Non-pigmented ciliary epithelial cell (primary cell): ENCODE measurements at regions not wholly inside any gene's neighbourhood (a gene's known extent, or its start where the extent isn't known, plus 50 kb on each side); places are given as distances from the start of the nearest gene placed in this dataset.
"Not testable (repeated sequence)": the region's sequence is repeated elsewhere in the genome, so short reads cannot be mapped to it uniquely, and the experiment has no call there.

Experiments used
- DNase-seq: peaks from one replicate; pipeline ENCODE4 v3.0.0-alpha.2; 2010; ENCODE audit warnings: low read depth

DNA sequence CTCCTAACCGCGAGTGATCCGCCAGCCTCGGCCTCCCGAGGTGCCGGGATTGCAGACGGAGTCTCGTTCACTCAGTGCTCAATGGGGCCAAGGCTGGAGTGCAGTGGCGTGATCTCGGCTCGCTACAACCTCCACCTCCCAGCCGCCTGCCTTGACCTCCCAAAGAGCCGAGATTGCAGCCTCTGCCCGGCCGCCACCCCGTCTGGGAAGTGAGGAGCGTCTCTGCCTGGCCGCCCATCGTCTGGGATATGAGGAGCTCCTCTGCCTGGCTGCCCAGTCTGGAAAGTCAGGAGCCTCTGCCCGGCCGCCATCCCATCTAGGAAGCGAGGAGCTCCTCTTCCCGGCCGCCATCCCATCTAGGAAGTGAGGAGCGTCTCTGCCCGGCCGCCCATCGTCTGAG is 58.8 kb upstream of the ANKRD30BL start:
- not testable (repeated sequence) for DNase-seq

DNA sequence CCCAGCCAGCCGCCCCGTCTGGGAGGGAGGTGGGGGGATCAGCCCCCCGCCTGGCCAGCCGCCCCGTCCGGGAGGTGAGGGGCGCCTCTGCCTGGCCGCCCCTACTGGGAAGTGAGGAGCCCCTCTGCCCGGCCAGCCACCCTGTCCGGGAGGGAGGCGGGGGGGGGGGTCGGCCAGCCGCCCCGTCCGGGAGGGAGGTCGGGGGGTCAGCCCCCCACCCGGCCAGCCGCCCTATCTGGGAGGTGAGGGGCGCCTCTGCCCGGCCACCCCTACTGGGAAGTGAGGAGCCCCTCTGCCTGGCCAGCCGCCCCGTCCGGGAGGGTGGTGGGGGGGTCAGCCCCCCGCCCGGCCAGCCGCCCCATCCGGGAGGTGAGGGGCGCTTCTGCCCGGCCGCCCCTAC is 60.1 kb upstream of the ANKRD30BL start:
- DNase-seq = not testable (repeated sequence)

DNA sequence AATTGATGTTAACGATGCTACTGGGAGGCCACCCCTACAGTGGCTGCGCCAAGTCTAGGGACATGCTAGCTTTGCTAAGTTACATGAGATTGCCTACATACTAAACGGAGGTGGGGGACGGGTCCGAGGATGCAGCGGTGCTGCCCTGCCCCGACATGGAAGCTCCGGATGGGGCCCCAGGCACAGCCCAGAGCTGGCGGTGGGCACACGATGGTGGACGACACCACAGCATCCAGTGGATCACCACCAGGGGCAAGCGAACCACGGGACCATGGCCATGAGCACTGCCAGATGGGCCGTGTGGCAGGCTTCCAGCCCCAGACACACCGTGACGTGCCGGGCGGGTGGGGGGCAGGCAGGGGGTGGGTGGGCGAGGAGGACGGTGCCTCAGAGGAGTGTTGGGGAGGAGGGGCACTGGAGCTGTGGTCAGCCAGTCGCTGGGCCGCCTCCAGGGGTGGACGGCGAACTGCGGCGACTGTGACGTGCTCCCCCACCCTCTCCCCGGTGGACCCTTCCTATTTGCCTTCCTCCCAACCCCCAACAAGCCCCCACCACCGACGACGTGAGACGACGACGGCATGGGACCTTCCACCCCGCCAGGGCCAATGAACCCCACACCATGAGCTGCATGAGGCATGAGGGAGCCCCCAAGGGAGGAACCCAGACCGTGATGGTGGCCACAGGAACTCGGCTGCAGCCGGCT is 90.6 kb upstream of the ANKRD30BL start:
- no peak for DNase-seq

DNA sequence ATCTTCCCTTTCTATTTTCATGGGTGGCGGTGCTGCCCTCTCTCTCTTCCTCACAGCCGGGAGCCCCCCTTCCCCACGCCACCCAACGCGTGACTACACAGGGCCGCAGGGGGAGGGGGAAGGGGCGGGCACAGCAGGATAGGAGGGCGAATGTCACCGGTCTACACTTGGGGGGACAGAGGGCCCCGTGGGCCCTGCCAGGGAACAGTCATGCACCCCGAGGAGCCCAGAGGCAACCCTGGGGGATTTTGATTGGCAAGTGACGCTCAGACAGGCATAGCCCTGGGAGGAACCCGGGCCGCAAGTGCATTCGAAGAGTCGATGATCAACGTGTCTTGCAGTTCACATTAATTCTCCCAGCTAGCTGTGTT is 91.1 kb upstream of the ANKRD30BL start:
- no peak for DNase-seq

DNA sequence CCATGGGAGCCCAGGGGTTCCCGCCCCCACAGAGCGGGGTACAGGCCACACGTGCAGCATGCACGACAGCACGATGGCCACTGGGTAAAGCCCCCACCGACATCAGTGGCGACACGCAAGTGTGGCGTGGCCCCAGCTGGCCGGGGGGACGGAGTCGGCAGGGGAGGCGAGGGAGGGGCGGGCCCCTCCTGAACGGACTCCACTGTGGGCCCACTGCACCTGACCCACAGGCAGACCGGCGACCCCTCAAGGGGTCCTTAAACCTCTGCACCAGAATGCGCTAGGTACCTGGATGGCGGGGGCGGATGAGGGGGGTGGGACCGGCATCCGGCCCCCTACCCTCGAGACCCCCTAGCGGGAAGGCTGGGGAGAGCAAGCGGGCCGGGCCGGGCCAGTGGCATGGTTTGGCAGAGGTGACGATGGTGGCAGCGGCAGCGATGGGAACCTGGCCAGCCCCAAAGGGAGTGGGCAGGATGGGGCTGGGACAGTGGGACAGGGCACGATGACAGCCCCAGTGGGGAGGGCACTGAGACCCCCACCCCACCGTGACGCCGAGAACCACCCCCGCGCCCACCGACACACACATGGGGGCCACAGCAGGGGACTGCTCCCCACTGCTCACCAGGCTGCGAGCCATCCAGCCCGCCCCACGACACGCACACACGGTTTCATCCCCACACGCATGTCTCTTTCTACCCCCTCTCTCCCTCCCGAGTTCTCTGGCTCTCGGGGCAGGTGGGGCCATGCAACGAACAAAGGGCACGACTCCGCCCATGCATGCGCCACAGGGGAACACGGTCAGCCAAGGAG is 91.9 kb upstream of the ANKRD30BL start:
- DNase-seq = no peak

DNA sequence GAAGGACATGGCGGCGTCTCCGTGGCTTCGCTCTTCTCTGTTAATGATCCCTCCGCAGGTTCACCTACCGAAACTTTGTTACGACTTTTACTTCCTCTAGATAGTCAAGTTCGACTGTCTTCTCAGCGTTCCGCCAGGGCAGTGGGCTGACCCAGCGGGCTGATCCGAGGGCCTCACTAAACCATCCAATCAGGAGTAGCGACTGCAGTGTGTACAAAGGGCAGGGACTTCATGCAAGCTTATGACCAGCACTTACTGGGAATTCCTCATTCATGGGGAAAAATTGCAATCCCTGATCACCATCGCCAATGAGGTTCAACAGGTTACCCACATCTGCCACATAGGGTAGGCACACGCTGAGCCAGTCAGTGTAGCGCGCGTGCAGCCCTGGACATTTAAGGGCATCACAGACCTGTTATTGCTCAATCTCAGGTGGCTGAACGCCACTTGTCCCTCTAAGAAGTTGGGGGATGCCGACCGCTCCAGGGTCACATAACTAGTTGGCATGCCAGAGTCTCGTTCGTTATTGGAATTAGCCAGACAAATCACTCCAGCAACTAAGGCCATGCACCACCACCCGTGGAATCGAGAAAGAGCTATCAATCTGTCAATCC is 92.7 kb upstream of the ANKRD30BL start:
- DNase-seq = not testable (repeated sequence)

DNA sequence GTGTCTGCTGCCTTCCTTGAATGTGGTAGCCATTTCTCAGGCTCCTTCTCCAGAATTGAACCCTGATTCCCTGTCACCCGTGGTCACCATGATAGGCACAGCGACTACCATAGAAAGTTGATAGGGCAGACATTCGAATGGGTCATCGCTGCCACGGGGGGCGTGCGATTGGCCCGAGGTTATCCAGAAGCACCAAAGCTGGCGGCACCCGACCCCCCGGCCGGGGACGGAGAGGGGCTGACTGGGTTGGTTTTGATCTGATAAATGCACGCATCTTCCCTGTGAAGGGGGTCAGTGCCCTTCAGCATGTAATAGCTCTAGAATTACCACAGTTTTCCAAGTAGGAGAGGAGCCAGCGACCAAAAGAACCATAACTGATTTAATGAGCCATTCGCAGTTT is 94.0 kb upstream of the ANKRD30BL start:
- no peak for DNase-seq

DNA sequence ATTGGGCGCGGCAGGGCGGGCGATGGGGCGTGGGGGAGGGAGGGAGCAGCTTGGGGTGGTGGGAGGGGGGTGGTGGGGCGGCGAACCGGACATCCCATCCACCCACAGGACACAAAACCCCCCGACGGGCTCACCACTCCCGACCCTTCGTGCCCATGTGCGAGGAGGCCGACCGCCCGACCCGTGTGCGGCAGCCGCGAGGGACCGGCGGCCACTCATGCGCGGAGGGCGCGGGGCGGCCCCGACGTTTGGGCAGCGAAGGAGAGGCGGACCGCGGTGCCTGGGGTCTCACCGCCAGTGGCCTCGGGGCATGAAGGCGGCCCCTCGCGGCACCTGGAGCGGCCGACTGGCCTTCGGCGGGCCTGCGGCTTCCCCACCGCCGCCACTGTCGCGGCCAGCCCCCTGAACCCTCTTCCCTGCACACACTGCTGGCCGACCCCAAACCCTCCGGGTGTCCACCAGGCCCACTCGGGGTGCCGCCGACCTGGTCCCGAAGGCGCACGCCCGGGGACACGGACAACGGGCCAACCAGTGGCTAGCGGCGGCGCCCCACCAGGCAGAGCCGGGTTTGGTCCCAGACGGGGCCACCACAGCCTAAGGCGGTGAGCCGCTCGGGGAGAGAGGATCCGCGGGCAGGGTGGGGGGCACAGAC is 94.6 kb upstream of the ANKRD30BL start:
- DNase-seq = no peak

DNA sequence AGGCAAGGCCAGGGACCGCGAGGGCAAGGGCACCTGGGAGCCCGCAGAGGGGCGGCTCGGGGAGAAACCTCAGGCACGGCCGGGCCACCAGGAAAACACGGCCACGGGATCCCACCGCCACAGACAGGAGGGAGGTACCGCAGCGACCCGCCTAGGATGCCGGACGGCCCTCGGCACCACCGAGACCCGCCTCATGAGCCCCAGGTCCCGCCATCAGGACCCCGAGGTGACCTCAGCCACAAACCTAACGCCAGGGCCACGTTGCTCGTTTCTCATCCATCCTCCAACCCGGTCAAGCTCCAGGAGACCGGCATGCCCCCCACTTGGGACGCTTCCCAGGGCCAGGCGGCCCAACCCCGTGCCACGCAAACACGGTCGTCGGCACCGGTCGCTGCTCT is 95.2 kb upstream of the ANKRD30BL start:
- DNase-seq = not testable (repeated sequence)

DNA sequence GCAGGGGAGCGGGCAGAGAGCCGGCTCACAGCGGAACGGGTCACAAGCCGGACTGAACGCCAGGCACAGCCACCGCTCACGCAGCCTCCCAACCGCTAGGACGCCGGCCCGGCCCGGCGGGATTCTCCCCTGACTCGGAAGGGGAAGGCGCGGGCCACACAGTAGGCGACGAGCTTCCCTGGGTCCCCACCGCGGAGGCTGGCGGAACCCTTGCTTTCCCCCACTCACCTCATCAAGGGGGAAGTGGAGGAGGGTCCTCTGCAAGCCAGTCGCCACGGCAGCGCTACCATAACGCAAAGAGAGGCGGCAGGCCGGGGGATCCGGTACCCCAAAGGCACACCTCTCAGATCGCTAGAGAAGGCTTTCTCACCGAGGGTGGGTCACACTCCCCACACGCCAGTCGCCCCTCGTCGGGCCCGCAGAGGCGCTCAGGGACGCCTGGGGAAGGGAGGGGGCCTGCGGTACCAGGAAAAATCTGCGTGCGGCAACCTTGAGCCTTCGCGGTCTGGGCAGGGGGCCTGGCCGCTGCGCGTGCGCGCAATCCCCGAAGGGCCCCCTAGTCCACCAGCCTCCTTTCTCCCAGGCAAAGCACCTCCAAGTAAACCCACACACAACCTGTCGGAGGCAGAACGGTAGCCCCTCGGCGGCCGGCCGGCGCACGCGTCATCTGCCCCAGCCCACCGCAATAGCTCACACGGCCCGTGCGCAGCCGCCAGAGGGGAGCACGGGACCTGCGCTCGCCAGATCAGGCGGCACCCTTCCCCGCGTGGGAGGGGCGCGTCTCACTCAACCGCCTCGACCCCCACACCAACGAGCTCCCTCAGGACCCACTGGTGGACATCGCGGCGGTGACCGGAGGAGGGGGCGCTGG is 95.8 kb upstream of the ANKRD30BL start:
- DNase-seq = not testable (repeated sequence)

DNA sequence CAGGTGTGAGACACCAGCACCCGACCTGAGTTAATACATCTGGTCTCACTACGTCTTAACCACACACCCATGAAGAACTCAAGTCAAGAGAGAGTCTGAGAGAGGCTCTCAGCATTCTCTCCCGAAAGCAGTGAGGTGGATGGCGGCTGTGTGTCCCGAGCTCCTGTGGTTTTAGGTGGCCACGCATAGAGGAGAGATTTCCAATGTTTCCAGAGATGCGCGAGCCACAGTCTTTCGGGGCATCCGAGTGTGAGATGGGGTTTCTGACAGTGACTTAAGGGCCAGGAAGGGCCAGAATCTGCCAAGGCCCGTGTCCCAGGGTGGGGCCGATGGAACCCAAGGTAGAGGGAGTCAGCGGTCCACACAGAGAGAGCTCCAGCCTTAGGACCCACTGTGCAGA is 97.5 kb upstream of the ANKRD30BL start:
- not testable (repeated sequence) for DNase-seq

DNA sequence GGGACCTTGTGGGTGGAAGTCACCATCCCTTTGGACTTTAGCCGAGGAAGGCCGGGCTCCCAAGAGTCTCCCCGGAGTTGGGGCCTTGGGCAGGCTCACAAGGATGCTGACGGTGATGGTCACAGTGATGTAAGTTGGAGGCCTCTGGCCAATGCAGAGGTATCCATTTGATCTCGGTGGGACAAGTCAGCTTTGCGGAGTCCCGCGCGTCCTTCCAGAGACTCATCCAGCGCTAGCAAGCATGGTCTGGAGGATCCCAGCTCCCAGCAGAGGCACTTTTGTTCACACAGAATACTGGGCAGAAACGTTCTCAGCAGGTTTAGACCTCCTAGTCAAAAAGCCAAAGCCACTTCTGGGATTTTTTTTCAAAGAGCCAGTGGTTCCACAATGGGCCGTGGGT is 103.8 kb upstream of the ANKRD30BL start:
- not testable (repeated sequence) for DNase-seq

DNA sequence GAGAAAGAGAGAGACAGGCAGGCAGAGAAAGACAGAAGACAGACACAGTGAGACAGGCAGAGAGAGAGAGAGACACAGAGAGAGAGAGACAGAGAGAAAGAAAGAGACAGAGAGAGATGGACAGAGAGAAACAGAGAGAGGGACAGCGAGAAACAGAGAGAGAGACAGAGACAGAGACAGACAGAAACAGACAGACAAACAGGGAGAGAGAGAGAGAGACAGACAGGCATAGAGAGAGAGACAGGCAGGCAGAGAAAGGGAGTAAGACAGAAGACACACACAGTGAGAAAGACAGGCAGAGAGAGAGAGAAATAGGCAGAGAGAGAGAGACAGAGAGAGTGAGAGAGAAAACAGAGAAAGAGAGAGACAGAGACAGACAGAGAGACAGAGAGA is 105.3 kb upstream of the ANKRD30BL start:
- no peak for DNase-seq

DNA sequence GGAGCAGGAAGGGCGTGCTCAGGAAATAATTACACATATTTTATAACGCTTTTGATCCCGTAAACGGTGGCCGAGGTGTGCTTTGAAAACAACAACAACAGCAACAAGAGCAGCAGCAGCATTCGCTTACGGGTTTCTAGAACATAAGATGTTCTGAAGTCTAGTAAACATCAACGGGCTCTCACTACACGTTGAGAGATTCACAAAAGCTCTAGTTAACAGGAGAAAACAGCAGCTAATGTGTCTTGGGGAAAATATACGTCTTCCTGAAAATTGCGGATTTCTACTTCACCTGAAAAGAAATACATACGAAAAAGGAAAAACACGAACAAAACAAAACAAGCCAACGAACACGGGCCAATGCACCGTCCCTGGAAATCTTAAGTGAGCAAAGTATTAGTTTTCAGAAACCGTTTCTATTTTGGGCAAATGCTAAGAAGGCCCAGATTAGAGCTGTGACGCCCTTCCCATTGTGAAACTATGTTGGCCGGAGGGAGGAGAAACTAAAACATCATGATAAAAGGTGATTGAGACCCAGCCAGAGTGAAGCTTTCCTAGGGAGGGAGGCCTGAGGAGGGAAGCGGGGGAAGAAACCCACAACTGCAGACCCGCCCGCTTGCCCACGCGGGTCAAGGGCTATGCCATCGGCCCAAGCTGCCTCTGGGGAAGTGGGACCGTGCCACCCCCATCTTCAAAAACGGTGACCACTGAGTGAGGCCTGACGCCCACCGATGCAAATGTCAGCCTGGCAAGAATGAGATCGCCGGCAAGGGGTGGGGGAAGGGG is 105.9 kb upstream of the ANKRD30BL start:
- peak; percentile 10 for DNase-seq

DNA sequence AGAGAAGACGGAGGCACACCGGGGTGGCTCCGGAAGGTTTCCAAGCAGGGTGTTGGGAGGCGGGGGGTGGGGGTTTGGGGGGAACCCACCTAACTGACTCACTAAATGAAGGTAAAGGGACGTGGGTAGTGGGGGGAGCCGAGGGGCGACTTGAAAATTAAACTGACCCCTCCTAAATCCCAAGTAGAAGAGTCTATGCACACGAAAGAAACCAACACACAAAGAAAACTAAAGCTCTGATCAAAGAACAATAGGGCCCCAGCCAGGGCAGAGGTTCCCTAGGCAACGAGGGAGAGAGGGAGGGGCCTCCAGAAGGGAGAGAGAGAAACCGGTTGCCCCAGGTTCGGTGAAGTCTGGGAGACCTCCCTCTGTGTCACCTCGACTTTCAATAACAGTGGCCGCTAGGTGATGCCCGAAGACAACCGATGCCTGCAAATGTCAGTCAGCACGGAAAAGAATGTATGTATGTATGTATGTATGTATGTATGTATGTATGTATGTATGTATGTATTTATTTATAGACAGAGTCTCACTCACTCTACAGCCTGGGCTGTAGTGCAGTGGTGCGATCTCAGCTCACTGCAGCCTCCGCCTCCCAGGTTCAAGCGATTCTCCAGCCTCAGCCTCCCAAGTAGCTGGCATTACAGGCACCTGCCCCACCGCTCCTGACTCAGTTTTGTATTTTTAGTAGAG is 106.7 kb upstream of the ANKRD30BL start:
- peak; percentile 8 for DNase-seq

DNA sequence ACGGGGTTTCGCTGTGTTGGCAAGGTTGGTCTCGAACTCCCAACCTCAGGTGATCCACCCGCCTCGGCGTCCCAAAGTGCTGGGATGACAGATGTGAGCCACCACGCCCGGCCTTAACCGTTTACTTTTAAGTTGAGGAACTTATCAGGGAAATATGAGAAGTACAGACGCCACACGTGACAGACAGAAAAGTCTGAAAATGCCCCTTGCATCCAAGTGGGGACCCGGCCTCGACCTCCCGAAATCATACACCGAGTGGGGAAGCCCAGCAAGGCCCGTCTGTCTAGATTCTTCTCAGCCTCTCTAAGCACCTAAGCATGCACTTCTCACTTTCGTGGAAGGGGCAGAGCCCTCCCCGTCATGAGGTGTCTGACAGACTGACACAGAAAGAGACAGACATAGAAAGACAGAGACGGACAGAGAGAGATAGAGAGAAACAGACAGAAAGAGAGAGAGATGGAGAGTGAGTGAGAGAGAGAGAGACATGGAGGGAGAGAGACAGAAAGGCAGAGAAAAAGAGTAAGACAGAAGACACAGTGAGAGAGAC is 107.3 kb upstream of the ANKRD30BL start:
- DNase-seq = no peak

DNA sequence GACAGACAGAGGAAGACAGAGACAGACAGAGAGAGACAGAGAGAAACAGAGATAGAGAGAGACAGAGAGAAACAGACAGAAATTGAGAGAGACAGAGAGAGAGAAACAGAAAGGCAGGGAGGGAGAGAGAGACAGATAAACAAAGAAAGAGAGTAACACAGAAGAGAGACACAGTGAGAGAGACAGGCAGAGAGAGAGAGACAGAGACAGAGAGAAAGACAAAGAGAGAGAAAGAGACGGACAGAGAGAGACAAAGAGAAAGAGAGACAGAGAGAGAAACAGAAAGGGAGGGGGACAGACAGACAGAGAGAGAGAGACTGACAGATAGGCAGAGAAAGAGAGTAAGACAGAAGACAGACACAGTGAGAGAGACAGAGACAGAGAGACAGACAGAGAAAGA is 108.5 kb upstream of the ANKRD30BL start:
- DNase-seq = no peak

DNA sequence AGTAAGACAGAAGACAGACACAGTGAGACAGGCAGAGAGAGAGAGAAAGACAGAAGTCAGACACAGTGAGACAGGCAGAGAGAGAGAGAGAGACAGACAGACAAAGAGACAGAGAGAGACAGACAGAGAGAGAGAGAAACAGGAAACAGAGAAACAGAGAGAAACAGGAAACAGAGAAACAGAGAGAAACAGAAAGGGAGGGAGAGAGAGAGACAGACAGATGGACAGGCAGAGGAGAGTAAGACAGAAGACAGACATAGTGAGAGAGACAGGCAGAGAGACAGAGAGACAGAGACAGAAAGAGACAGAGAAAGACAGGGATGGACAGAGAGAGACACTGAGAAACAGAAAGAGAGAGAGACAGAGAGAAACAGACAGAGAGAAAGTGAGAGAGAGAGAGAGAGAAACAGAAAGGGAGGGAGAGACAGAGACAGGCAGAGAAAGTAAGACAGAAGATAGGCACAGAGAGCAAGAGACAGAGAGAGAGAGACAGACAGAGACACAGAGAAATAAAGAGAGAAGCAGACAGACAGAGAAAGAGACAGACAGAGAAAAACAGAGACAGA is 109.3 kb upstream of the ANKRD30BL start:
- no peak for DNase-seq

DNA sequence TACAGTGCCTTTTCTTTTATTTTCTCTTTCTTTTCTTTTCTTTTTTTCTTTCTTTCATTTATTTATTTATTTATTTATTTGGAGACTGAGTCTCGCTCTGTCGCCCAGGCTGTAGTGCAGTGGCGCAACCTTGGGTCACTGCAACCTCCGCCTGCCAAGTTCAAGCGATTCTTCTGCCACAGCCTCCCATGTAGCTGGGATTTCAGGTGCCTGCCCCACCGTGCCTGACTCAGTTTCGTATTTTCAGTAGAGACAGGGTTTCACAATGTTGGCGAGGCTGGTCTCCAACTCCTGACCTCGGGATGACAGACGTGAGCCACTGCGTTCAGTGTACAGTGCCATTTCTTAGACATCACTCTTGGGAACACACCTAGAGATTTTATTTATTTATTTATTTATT is 110.0 kb upstream of the ANKRD30BL start:
- not testable (repeated sequence) for DNase-seq

DNA sequence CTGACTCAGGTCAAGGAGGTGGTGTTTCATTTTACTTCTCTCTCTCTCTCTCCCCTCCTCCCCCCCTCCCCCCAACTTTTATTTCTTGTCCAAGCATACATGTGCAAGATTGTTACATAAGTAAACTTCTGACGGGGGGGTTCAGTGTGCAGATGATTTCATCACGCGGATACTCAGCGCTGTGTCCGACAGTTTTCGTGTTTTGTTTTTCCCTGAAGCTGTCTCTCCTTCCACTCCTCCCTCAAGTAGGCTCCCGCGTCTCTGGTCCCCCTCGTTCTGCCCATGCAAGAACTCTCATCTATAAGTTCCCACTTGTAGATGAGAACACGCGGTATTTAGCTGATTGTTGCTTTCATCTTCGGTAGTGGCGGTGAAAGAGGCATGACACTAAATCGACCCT is 111.0 kb upstream of the ANKRD30BL start:
- DNase-seq = no peak
